GM12891 (cell line): ENCODE measurements at regions not wholly inside any gene's neighbourhood (a gene's known extent, or its start where the extent isn't known, plus 50 kb on each side); places are given as distances from the start of the nearest gene placed in this dataset.

ENCODE experiments used
- POLR2A ChIP-seq: IDR thresholded peaks from 2 replicates; pipeline ENCODE4 v1.6.1; 2011; ENCODE audit warnings: low read depth, low read length, control low read depth
- POLR2AphosphoS5 ChIP-seq: IDR thresholded peaks from 2 replicates; pipeline ENCODE4 v1.6.1; 2011; ENCODE audit warnings: low read depth, low read length, control low read depth
- SPI1 ChIP-seq: IDR thresholded peaks from 2 replicates; pipeline ENCODE4 v1.6.1; 2011; ENCODE audit warnings: low read depth, low read length, control low read depth
- TAF1 ChIP-seq: IDR thresholded peaks from 2 replicates; pipeline ENCODE4 v1.6.1; 2011; ENCODE audit warnings: low read depth, low read length, control low read depth

- TF ChIP-seq POLR2A (no peak), POLR2AphosphoS5 (no peak), TAF1 (no peak), SPI1 (no peak)
These were observed 236.8 kb downstream of the KLF13 start for GRCh38 chr15:31563421-31563820.
